HG02885 (cell line): ENCODE measurements at regions not wholly inside any gene's neighbourhood (a gene's known extent, or its start where the extent isn't known, plus 50 kb on each side); places are given as distances from the start of the nearest gene placed in this dataset.

Experiments
- ATAC-seq: cut with Tn5 transposase; IDR thresholded peaks from one replicate; pipeline ENCODE4 v1.9.1; 2021; ENCODE audit warnings: mild to moderate bottlenecking; ENCODE audit not compliant: unreplicated experiment, poor library complexity

DNA sequence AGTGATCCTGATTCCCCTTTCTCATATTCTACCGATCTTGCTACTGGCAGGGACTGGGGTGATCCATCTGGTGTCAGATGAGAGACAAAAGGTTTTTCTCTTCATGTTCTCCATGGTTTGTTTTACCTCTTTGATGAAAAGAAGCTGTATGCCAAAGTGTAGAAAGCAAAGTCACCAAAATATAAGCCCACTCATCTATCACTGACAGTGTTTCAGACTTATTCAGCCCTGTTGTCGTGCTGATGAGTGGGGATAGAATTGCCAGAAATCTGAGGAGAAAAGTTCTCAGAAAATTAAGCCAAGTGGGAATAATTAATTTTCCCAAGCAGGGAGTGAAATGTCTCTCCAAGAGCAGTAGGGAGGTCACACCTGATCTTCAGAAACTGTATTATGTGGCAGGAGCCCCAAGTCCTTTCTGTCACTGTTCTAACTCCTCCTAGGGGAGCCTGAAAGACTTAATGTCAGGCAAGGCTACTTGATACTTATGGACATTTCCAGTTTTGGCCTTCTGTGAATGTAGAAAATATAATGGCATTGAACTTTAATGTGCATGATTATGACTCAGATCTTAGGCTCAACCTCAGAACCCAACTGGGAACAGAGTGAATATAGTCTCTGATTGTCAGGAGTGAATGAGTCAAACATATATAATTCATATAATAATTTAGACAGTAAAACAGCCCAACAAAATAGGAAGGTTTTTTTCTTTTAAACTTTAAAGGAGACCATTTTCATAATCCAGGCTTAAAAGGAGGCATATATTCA is 298.1 kb downstream of the ANKRD50 start:
- no peak for ATAC-seq

DNA sequence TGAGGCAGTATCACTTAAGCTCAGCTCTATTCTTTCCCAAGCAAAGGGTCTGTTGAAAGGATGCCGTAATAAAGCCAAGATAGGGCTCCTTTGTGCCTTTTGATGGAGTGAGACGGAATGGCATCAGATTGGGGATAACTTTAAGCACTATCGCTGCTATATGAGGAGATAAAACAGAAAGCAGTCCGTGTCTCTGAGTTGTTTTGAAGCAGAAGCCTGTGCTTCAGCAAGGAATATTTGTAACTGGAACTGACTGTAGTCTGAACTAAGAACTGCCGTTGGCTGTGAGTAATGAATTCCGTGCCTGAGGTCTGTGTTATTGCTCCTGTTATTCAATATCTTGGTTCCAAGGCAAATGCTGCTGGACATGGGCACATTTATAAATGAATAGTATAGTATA is 297.4 kb downstream of the ANKRD50 start:
- ATAC-seq: no peak

DNA sequence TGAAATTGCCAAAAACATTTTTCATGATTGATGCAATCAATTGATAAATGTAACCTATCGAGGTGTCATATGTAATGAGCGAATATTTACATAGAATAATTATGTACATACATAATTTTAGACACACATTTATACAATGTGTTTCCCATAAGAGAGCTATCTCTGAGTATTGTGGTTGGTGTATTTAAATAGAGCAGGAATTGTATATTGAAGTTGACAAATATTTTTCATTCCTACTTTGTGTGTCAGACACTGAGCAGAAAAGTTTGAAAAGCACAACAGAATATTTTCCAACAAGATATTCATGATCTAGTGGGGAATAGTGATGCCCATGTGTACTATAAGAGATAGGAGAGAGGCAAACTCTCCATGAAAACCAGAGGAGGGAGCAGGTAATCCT is 295.2 kb downstream of the ANKRD50 start:
- ATAC-seq: no peak

DNA sequence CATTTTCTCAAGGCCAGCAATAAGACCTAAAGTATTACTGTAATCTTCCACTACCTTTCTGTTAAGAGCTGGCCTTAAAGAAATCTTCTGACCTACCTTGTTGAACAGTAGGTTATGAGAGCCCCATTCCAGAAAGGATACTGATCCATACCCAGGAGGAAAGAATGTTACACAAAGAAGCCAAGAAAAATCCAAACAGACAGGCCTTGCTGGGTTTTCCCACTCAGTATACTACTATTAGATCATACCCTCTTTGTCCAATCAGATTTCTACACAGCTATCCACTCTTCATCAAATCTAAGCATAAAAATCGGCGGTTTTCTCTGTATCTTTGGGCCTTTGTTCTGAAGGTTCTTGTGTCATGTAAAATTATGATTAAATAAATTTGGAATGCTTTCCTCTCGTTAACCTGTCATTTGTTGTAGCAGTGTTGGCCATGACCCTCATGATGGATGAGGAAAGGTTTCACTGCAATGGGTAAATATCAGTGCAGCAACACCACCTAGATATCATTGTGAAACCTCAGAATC is 292.3 kb downstream of the ANKRD50 start:
- no peak for ATAC-seq

DNA sequence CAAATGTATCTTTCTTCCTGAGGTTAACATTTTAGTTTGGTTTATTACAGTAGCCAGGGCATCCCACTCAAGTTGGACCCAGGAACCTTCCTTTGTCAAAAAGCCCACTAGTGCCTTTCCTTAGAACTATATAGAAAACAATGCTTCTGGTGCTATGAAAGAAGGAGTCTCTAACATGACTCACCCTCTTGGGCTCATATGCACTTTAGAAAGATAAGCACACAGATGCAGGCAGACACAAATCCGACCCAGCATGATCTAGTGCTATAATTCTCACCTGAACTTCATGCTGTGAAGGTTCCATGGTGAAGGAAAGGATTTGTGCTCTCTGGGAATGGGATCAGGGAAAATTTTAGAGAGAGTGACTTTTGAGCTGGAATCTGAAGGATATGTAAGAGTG is 289.4 kb downstream of the ANKRD50 start:
- ATAC-seq: no peak

DNA sequence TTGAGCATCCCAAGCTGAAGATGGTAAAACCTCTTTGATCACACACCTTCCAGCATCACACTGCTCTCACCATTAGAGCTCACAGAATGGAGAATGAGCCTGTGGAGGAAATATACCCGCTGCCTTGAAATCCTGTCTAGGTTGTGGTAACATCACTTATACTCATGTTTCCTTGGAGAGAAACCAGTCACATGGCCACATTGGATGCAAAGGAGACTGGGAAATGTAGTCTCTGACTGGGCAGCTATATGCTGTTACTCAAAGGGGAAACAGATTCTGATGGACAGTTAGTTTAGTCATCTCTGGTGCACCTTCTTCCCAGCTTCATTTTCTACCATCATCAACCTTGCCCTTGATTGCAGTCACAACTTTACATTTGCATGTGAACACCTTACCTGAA is 286.3 kb downstream of the ANKRD50 start:
- ATAC-seq: no peak

DNA sequence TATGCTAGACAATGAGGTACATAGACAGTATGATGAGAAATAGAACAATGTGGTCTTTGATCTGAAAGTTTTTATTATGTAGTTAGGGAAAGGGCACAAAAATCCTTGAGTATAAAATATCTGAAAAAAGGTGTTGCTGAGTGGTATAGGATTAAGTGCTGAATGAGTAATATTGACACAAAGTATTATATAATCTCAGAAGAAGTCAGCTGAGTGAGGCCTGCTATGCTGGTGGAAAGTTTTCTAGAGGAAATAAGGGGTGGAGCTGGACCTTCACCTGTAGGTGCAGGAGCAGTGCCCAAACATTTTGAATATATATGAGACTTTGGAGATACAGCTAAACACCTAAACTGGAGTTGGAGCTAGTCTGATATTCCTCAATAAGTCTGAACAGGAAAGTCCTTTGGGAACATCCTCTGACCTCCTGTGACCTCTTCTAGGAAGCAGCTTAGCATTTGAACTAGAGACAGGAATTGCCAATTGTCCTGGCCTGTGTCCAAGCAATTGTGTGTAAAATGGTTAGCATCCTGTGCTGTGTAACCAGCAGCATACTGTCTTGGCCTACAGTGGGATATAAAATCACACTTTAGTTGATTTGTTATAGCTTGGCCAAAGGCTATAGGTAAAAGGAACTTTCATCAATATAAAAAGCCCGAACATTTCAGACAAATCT is 285.3 kb downstream of the ANKRD50 start:
- no peak for ATAC-seq

DNA sequence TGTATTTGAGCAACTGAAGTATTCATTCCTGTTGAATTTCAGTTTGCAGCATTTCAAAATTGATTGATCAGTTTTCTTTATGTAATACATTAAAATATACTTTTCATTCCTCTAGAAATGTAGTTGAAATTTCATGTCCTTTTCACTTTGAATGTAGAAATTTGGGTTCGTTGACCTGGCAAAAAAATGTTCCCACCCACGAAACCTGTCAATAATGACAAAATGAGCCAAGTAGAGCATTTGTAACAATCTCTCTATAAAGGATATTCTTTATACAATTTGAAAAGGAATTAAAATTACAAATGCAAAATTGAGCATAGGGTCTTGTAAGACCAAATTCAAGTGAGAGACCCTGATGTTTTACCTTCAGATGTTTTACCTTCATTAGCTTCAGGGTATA is 283.9 kb downstream of the ANKRD50 start:
- ATAC-seq: no peak

DNA sequence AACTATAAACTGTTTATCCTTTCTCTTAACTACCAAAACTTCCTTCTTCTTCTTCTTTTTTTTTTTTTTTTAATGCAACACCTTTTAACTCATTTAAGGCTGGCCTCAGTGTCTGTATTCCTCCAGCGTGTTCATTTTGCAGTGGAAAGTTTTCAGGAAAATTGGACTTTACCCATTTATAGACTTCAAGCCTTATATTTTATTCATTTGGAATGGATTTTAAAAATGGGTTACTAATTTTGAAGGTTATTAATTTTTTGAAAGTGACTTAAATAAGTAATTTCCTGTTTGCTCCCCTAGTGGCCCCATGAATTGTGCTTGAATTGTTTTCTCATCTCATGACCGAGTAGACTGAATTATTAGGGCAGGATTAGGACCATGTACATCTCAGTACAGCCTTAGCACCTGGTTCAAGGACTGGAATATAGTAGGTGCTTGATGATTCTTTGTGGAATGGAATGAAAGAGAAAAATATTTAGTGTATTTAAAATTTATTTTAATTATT is 282.7 kb downstream of the ANKRD50 start:
- ATAC-seq: no peak

DNA sequence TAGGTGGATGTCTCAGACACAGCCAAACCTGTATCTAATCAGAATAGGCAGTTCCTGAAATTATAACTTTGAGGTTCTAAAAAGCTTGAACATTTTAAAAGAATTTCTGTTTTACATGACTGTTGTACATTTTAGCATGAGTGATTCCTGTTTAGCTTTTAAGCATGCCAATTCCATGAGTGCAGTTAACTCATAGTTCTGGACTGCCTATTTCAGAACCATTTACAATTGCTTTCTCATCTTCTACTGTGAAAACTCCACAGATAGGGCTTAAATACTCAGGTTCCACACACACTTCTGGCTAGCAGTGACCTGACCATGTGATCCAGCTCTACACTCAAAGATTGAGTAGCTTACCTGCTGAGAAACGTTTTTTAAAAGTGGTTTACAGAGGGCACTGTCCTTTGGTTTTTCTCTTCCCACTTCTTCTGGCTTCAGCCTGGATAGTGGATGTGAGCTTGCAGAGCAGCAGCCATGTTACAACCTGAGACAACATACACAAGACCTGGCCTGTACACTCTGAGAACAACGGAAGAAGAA is 280.8 kb downstream of the ANKRD50 start:
- ATAC-seq: no peak

DNA sequence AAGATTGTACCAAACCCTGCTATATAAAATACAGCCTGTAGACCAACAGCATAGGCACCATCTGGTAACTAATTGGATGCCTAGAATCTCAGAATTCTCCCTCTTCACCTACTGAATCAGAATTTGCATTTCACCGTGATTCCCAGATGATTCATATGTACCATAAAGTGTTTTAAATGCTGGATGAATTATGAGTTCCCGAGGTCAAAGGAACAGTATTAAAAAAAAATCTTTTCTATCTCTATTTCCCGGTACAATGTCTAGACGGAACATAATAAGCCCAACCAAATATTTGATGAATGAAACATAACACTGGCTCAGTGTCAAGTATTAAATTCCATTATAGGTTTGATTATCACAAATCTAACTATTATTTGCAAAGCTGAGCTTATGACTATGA is 280.0 kb downstream of the ANKRD50 start:
- ATAC-seq: no peak

DNA sequence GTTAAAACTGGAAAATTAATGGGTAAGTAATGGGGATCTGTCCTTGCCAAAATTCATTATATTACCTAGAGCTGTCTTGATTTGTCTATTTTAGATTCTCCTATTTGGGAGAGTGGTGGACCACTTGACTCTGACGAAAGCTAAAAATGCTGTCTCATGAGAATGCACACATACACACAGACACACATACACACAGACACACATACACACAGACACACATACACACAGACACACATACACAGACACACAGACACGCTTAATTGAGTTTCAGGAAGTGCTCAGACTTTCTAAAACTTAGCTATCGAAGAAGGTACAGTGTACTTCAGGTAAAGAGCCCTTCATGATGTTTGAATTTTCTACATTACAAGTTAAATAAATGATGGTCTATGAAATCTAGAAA is 279.5 kb downstream of the ANKRD50 start:
- ATAC-seq: no peak

DNA sequence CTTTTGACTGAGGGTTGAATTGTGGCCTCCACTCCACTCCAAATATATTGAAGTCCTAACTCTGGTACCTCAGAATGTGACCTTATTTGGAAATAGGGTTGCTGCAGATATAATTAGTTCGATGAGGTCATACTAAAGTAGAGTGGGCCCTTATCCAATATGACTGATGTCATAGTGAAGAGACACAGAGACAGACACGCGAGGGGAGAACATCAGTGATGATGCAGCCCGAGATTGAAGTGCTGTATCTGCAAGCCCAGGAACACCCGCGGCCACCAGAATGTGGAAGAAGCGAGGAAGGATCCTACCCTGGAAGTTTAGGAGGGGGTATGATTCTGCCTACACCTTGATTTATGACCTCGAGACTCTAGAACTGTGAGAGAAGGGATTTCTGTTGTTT is 279.0 kb downstream of the ANKRD50 start:
- no peak for ATAC-seq

DNA sequence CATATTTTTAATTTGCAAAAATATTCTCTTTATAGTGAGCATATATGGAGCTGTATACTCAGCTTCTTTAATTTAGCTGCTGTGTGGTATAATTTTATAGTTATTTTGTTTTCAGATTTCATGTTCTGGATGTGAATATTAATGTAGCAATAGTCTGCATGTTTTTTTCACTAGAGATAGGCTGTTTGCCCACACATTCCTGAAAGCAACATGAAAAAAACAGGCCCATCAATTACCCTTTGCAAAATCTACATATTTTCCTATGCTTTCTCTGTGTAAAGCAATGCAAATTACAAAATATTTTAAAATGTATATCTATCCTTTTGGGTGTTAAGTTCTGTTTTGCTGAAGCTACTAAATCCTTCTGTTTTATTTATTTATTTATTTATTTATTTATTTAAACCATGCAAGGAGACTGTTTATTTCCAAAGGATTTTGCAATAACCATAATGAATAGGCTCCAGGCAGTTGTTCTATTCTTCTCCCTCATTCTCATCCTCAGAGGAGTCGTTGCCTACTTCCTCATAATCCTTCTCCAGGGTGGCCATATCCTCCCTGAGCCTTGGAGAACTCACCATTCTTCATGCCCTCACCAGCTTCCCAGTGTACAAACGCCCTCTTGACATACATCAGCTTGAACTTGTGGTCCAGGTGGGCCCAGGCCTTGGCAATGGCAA is 277.1 kb downstream of the ANKRD50 start:
- ATAC-seq: no peak

DNA sequence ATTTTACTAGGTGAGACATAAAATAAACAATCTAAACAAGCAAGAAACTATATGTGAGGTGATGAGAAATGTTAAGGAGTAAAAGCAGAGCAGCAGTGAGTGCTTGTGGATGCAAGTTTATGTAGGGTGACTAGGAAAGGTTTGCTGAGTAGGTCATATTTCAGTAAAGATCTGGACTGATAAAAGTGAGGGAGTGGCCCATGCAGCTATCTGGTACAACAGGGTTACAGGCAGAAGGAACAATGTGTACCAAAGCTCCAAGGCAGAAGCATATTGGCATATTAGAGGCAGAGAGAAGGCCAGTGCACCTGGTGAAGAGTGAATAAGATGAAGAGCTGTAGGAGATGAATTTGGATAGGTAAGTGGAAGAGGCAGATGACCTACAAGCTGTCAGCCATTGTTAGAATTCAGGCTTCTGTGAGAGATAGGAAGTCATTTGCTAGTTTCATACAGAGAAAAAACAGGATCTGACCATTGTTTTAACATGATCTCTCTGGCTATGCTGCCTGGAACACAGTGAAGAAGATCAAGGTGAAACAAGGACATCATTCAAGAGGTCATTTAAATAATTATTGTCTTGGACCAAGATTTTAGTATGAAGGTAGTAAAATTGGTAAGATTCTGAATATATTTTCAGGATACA is 274.6 kb downstream of the ANKRD50 start:
- no peak for ATAC-seq

DNA sequence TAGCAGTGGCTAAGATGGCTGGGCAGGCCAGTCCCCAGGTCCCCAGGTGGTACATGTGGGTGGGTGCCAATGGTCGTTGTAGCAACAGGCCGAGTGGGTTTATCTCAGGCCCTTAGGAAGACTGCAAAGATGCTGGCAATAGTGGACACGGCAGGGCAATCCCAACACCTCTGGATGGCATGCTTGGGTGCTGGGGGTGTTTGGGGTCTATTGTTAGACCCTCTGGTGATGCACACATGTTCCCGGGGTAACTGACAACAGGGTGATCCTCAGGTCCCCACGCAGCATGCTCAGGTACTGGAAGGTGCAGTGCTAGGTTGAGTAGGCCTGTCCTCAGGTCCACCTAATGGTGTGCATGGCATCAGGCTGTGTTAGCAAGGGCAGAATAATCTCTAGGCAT is 267.5 kb downstream of the ANKRD50 start:
- no peak for ATAC-seq

DNA sequence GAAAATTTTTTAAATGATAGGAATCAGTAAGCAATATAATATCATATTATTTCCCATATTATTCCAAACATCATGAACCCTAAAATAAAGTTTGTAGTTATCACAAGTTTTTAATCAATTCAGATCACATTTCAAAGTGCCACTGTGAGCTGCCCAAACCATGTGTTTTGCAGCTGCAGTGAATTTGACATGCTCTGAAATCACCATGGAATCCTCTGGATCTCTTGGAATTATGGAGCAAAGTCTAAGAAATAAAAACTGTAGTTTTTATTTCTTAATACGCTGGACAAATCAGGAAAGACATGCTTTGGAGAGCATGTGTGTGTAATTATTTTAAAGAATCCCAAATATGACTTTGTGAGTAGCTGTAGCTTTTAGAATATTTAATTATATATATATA is 262.7 kb downstream of the ANKRD50 start:
- no peak for ATAC-seq

DNA sequence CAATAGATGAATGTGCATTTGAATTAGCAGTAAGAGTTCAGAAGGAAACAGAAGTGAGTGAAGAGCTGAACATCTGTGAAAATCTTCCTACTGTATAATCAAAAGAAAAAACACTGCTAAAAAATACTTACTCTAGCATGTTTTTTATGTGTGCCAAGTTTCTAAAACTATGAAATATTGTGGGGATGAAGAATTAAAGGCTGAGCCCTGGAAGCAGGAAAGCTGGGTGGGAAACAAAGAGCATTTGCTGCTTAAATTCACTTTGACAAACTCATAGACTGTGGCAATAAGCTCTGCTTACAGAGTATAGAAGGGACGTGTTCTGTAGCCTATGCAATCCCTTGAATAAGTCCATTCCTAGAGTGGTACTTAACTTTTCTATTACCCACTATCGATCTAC is 261.7 kb downstream of the ANKRD50 start:
- no peak for ATAC-seq

DNA sequence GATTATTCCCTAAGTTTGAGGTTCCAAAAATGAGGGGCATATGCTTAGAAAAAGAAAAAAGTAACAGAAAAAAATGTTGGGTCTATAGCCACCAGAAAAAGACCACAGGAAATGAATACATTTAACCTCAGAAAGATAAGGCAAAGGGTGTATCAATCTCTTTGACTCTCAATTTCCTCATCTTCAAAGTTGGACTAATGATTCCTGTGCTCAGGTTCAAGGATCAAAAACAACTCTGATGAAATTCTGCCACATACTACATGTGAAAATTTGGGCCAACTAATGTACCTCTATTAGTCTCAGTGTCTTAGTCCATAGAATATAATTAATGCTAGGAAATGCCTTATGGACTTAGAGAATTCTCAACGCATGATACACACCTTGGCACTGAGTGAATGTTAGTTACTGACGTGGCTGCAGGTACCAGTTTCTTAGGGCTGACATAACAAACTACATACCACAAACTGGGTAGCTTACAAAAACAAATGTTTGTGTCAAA is 257.7 kb downstream of the ANKRD50 start:
- ATAC-seq: no peak

DNA sequence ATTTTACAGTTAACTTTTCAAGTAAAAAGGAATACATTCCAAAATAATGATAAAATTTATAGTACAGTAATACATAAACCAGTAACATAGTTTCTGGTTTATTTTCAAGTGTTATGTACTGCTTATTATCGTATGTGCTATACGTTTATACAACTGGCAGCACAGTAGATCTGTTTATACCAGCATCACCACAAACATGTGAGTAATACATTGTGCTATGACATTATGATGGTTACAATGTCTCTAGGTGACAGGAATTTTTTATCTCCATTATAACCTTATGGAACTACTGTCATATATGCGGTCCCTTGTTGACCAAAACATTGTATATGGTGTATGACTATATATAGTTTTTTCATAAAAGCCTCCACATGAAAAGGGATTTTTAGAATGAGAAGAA is 256.9 kb downstream of the ANKRD50 start:
- no peak for ATAC-seq
